Astrocyte of the cerebellum (primary cell): ENCODE measurements at regions not wholly inside any gene's neighbourhood (a gene's known extent, or its start where the extent isn't known, plus 50 kb on each side); places are given as distances from the start of the nearest gene placed in this dataset.

Source experiments
- DNase-seq: peaks from one replicate; pipeline ENCODE4 v3.0.0-alpha.2; 2011; ENCODE audit warnings: low read depth
- H3K4me3 ChIP-seq: 2 replicates; pipeline ENCODE4 v1.5.1; 2011; ENCODE audit warnings: mild to moderate bottlenecking, low read depth, low read length, moderate library complexity
- in situ Hi-C: cut with HindIII; loops from 2 replicates; pipeline ENCODE4 v1.10.0; 2017; ENCODE audit warnings: low sequenced_read_pairs
- TF ChIP-seq, protein P1 (sequence below): IDR thresholded peaks from 2 replicates; pipeline ENCODE4 v1.5.1; 2012; ENCODE audit warnings: low read length, low read depth, moderate library complexity, mild to moderate bottlenecking; ENCODE audit errors: missing control alignments

DNA sequence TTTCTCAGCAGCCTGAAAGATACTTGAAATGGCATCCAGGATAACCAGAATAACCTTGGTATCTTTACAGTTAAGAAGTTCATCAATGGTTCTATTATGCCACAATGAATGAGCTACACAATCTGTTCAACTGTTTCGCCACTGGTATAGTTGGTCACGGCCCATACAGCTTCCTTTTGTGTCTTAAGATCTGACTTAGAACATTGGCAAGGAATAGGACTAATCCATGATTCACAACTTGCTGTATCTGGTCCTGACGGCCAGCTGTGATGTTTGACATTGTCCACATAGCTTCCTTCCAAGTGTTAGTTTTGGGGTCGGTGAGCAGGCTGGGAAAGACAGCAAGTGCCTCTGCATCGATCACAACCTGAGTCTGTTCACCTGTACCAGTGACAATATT, 113.3 kb upstream of the RAD23B start:
- TF ChIP-seq, protein P1, sequence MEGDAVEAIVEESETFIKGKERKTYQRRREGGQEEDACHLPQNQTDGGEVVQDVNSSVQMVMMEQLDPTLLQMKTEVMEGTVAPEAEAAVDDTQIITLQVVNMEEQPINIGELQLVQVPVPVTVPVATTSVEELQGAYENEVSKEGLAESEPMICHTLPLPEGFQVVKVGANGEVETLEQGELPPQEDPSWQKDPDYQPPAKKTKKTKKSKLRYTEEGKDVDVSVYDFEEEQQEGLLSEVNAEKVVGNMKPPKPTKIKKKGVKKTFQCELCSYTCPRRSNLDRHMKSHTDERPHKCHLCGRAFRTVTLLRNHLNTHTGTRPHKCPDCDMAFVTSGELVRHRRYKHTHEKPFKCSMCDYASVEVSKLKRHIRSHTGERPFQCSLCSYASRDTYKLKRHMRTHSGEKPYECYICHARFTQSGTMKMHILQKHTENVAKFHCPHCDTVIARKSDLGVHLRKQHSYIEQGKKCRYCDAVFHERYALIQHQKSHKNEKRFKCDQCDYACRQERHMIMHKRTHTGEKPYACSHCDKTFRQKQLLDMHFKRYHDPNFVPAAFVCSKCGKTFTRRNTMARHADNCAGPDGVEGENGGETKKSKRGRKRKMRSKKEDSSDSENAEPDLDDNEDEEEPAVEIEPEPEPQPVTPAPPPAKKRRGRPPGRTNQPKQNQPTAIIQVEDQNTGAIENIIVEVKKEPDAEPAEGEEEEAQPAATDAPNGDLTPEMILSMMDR = no peak
- DNase-seq = no peak
- H3K4me3 ChIP-seq = no peak overlapping the region
- in situ Hi-C loops = no loop called here

DNA sequence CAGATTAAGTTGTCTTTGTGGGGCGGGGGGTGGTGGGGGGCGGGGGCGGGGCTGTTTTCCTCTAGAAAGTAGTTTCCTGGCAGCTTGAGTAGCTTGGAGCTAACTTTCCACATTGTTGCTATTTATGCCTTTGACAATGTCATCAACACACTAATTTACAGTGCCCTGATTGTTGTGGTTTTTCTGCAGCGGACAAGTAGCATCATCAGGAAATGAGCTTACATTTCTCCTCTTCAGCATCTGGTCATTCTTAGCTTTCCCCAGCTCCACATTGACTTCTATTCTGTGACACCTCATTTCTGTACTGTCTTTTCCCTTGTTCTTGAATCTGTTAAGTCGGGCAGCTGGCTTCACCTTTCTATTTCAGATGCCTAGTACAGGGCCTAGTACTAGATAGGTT, 112.3 kb upstream of the RAD23B start:
- TF ChIP-seq, protein P1 = no peak
- DNase-seq = no peak
- no peak overlapping the region for H3K4me3 ChIP-seq
- in situ Hi-C loops = no loop called here

DNA sequence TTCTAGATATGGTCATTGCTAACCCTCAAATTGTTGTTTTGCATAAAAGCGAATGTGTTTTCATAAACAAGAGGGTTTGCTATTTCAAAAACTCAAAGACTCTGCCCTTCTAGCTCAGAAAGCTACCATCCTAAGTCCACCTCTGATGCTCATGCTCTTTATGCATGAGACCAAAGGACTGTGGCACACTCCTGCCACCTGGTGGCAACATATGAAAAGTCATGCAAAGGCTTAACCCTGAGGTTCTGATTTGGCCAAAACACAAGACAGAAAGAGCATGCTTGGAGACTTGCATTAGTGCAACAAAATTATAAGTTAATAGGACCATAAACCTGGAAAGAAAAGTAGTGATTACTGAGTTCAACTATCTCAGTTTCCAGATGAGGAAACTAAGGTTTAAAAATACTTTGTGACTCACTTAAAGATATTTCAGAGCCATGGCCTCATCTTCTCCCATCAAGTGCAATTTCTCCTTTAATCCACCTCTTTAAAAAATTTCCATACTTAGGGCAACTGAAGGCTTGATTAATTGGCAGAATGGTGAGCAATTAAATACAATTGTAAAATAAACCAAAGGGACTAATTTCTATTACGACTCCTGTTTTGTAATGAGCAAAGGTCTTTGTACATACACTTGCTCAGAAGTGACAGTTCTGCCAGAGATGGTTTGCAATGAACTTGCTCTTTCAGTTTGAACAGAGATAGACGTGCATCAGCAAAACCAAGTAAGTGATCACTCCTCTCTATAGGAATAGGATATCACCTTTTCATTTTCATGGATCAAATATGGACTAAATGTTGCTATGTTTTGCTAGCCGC, 110.7 kb upstream of the RAD23B start:
- in situ Hi-C loops = no loop called here
- DNase-seq = peak; percentile 80
- no peak overlapping the region for H3K4me3 ChIP-seq
- TF ChIP-seq, protein P1 = peak; percentile 91

DNA sequence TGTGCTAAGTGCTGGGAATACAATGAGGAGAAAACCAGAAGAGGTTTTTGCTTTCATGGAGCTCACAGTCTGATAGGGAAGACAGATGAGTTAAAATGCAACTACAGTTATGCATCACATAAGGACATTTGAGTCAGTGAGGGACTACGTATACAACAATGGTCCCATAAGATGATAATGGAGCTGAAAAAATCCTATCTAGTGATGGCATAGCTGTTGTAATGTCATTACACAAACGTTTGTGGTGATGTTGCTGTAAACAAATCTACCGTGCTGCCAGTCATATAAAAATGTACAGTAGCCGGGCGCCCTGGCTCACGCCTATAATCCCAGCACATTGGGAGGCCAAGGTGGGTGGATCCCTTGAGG, 110.1 kb upstream of the RAD23B start:
- DNase-seq = no peak
- TF ChIP-seq, protein P1 = no peak
- H3K4me3 ChIP-seq = no peak overlapping the region
- in situ Hi-C loops = no loop called here

DNA sequence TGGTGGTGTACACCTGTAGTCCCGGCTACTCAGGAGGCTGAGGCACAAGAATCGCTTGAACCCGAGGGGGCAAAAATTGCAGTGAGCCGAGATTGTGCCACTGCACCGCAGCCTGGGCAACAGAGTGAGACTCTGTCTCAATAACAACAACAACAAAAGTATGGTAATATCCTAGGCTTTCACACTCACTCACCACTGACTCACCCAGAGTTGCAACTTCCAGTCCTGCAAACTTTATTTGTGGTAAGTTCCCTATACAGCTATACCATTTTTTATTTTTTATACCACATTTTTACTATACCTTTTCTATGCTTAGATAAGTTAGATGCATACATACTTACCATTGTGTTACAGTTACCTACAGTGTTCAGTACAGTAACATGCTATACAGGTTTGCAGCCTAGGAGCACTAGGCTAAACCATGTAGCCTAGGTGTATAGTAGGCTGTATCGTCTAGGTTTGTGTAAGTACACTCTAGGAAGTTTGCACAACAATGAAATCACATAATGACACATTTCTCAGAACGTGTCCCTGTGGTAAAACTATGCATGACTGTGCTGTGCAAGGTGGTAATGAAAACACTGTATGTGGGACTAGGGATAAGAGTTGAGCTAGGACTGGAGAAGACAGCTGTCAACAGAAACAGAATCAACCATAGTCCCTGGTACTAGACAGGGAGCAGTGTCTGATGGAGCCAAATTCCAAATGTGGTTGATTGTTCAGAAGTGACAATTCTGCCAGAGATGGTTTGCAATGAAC, 109.5 kb upstream of the RAD23B start:
- DNase-seq = no peak
- in situ Hi-C loops = no loop called here
- TF ChIP-seq, protein P1 = no peak
- no peak overlapping the region for H3K4me3 ChIP-seq

DNA sequence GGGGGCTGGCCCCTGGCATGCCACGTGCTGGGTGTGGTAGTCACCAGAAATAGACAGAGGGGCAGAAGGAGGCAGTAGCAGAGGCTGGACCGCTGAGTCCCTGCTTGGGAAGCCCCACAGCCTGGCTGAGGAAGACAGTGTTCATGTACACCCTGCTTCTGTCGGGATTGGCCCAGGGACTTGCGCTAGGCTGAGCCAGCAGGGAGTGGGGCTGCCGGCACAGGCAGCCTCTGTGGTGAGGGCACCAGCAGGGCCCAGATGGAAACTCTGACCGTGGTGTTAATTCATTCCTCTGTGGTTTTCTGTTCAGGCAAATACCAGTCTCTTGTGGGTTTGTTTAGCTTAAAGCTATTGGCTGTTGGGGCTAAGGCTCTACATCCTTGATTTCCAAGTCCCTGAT, 108.6 kb upstream of the RAD23B start:
- DNase-seq = peak; percentile 8
- TF ChIP-seq, protein P1 = no peak
- H3K4me3 ChIP-seq = no peak overlapping the region
- in situ Hi-C loops = no loop called here
